OCI-LY7 (cell line): ENCODE measurements at regions not wholly inside any gene's neighbourhood (a gene's known extent, or its start where the extent isn't known, plus 50 kb on each side); places are given as distances from the start of the nearest gene placed in this dataset.

Experiments
- BruUV-seq: library from RNA; stranded (reverse); fragments of 400-500 nt; replicated peaks from 2 replicates; lab custom pipeline; 2021; lab: Mats Ljungman, UMichigan
- CTCF ChIA-PET: fragments of 300-600 bp; sonication (Branson Sonifier 250); formaldehyde crosslinking; loops from one replicate; lab custom pipeline; 2022; ENCODE audit warnings: antibody characterized with exemption; ENCODE audit not compliant: unreplicated experiment; lab: Charles Lee
- POLR2A ChIA-PET: fragments of 300-600 bp; sonication (Branson Sonifier 250); formaldehyde crosslinking; loops from one replicate; lab custom pipeline; 2022; ENCODE audit warnings: antibody characterized with exemption; lab: Charles Lee
- DNase-seq: peaks from one replicate; pipeline ENCODE4 v3.0.0-alpha.2; 2015; ENCODE audit warnings: low spot score
- H2AFZ ChIP-seq: fragments of 200-600 bp; sonication (generic), shearing (Covaris generic); 2 replicates; pipeline ENCODE4 v1.6.1; 2014; ENCODE audit warnings: mild to moderate bottlenecking, antibody characterized with exemption, low read length, moderate library complexity
- H3K27ac ChIP-seq: fragments of 200-600 bp; sonication (generic); 2 replicates; pipeline ENCODE4 v1.5.1; 2014; ENCODE audit warnings: mixed run types, low read depth, mild to moderate bottlenecking, moderate library complexity, low read length, inconsistent platforms; ENCODE audit not compliant: poor library complexity, severe bottlenecking
- H3K36me3 ChIP-seq: fragments of 200-600 bp; sonication (generic); 2 replicates; pipeline ENCODE4 v1.6.1; 2014; ENCODE audit warnings: mild to moderate bottlenecking, antibody characterized with exemption, low read length, moderate library complexity, mixed read lengths; ENCODE audit not compliant: insufficient read depth
- H3K4me1 ChIP-seq: fragments of 200-600 bp; sonication (generic); 2 replicates; pipeline ENCODE4 v1.5.1; 2014; ENCODE audit warnings: mild to moderate bottlenecking, low read length; ENCODE audit not compliant: insufficient read depth, poor library complexity, severe bottlenecking
- H3K4me2 ChIP-seq: fragments of 200-600 bp; sonication (generic); 2 replicates; pipeline ENCODE4 v1.6.1; 2014; ENCODE audit warnings: mild to moderate bottlenecking, low read length
- H3K4me3 ChIP-seq: fragments of 200-600 bp; sonication (generic); 2 replicates; pipeline ENCODE4 v1.5.1; 2014; ENCODE audit warnings: mild to moderate bottlenecking, low read depth, low read length; ENCODE audit not compliant: poor library complexity, severe bottlenecking
- H3K79me2 ChIP-seq: fragments of 200-600 bp; sonication (generic); 2 replicates; pipeline ENCODE4 v1.6.1; 2016; ENCODE audit warnings: low read depth, mild to moderate bottlenecking, low read length, moderate library complexity, mixed read lengths; ENCODE audit not compliant: insufficient read depth
- H3K9me2 ChIP-seq: fragments of 200-600 bp; sonication (generic); 2 replicates; pipeline ENCODE4 v1.6.1; 2016; ENCODE audit warnings: mild to moderate bottlenecking, low read length, mixed read lengths; ENCODE audit not compliant: insufficient read depth
- H3K9me3 ChIP-seq: fragments of 200-600 bp; sonication (generic); 2 replicates; pipeline ENCODE4 v1.6.1; 2014; ENCODE audit warnings: mild to moderate bottlenecking, mixed run types, low read length, mixed read lengths
- H4K20me1 ChIP-seq: fragments of 200-600 bp; sonication (generic); 2 replicates; pipeline ENCODE4 v1.6.1; 2014; ENCODE audit warnings: mild to moderate bottlenecking, antibody characterized with exemption, low read length, moderate library complexity, mixed read lengths; ENCODE audit not compliant: insufficient read depth
- CTCF ChIP-seq: fragments of 200-600 bp; sonication (generic); conservative IDR thresholded peaks from 2 replicates; pipeline ENCODE4 v1.5.1; 2014; ENCODE audit warnings: mild to moderate bottlenecking, antibody characterized with exemption, low read length, moderate library complexity, mixed read lengths
- EZH2phosphoT487 ChIP-seq: fragments of 200-600 bp; sonication (generic); IDR thresholded peaks from 2 replicates; pipeline ENCODE4 v1.6.1; 2018; ENCODE audit warnings: low read depth, borderline replicate concordance, mild to moderate bottlenecking, mixed run types, antibody characterized with exemption, low read length, moderate library complexity, mixed read lengths
- intact Hi-C: fragments of 100-400 bp; cut with micrococcal nuclease; formaldehyde crosslinking; loops from one replicate; pipeline ENCODE4 v1.10.0; 2022; ENCODE audit not compliant: unreplicated experiment

- intact Hi-C loops = no loop called here
- no peak overlapping the region for H3K4me2 ChIP-seq
- TF ChIP-seq EZH2phosphoT487 = no peak
- no peak for TF ChIP-seq CTCF
- no peak overlapping the region for H3K27ac ChIP-seq
- H3K9me2 ChIP-seq = no peaks in the 10 kb centered on the region
- H4K20me1 ChIP-seq = 0 out of 2 replicates have a peak, but pooled peaks cover 3% of the 10 kb centered on the region
- no peaks in the 10 kb centered on the region for H3K79me2 ChIP-seq
- H3K4me1 ChIP-seq = no peaks in the 10 kb centered on the region
- ChIA-PET CTCF (no interaction called here), POLR2A (interaction anchor here (0.7 kb wide), 1 partner anchor 110 kb away, joined by 3 read pairs; no protein-coding TSS in a partner anchor)
- H3K9me3 ChIP-seq = no peaks in the 10 kb centered on the region
- no TSS peak for BruUV-seq
- no peak overlapping the region for H3K4me3 ChIP-seq
- no peaks in the 10 kb centered on the region for H3K36me3 ChIP-seq
- DNase-seq = no peak
- no peak overlapping the region for H2AFZ ChIP-seq
Measured at GRCh38 chr2:122500316-122501105, 745.1 kb downstream of the TSN start.

- no peaks in the 10 kb centered on the region for H3K36me3 ChIP-seq
- ChIA-PET POLR2A (interaction anchor here (0.6 kb wide), 1 partner anchor 114 kb away, joined by 3 read pairs; no protein-coding TSS in a partner anchor), CTCF (no interaction called here)
- H2AFZ ChIP-seq = no peak overlapping the region
- H3K79me2 ChIP-seq = no peaks in the 10 kb centered on the region
- no peak overlapping the region for H3K4me2 ChIP-seq
- H3K9me3 ChIP-seq = no peaks in the 10 kb centered on the region
- TF ChIP-seq CTCF (no peak), EZH2phosphoT487 (no peak)
- no peak overlapping the region for H3K4me3 ChIP-seq
- H3K9me2 ChIP-seq = no peaks in the 10 kb centered on the region
- H3K4me1 ChIP-seq = no peaks in the 10 kb centered on the region
- 0 out of 2 replicates have a peak, but pooled peaks cover 3% of the 10 kb centered on the region for H4K20me1 ChIP-seq
- no peak for DNase-seq
- intact Hi-C loops = no loop called here
- no peak overlapping the region for H3K27ac ChIP-seq
- BruUV-seq = no TSS peak
Measured at GRCh38 chr2:122506620-122507019, 751.2 kb downstream of the TSN start.

DNA sequence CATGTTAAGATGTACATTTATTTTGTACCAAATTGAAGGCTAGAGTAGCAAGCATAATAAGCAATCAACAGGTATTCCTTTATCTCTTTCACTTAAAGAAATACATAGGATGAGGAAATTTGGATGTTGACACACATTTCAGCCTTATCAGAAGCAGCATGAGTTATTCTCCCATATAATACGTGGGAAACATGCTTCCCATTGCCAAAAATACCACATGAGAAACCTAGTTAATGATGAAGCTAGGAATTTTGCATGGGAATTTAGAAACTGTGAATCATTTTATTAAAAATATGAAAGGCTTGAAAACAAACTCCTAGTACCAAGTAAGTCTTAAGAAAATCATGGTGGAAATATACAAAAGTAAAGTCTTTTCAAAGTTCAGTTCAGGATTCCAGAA lies 751.8 kb downstream of the TSN start:
- no peak overlapping the region for H3K27ac ChIP-seq
- CTCF ChIA-PET = no interaction called here

More for the DNA sequence above, 751.8 kb downstream of the TSN start:
- Histone ChIP-seq H3K9me3 (no peaks in the 10 kb centered on the region), H3K36me3 (no peaks in the 10 kb centered on the region), H3K9me2 (no peaks in the 10 kb centered on the region), H3K4me2 (no peak overlapping the region), H2AFZ (no peak overlapping the region), H3K4me3 (no peak overlapping the region), H3K79me2 (no peaks in the 10 kb centered on the region), H4K20me1 (0 out of 2 replicates have a peak, but pooled peaks cover 3% of the 10 kb centered on the region), H3K4me1 (no peaks in the 10 kb centered on the region)
- TF ChIP-seq EZH2phosphoT487 (no peak), CTCF (no peak)
- intact Hi-C loops = no loop called here
- POLR2A ChIA-PET = interaction anchor here (0.5 kb wide), 1 partner anchor 29 kb away, joined by 3 read pairs; no protein-coding TSS in a partner anchor
- no peak for DNase-seq
- no TSS peak for BruUV-seq
